Stimulated activated CD4-positive, alpha-beta T cell treated with anti-CD3 and anti-CD28 coated beads, Interleukin-12 subunit alpha, Interleukin-12 subunit beta, amount 100 ng/mL, for 24 hours (primary cell): ENCODE measurements at regions not wholly inside any gene's neighbourhood (a gene's known extent, or its start where the extent isn't known, plus 50 kb on each side); places are given as distances from the start of the nearest gene placed in this dataset.
"Not testable (repeated sequence)": the region's sequence is repeated elsewhere in the genome, so short reads cannot be mapped to it uniquely, and the experiment has no call there.

Source experiments
- DNase-seq, 2 experiments: peaks; one replicate each; pipeline ENCODE4 v3.0.0-alpha.2; 2020; ENCODE audit warnings: low read depth in 2 of 2

DNA sequence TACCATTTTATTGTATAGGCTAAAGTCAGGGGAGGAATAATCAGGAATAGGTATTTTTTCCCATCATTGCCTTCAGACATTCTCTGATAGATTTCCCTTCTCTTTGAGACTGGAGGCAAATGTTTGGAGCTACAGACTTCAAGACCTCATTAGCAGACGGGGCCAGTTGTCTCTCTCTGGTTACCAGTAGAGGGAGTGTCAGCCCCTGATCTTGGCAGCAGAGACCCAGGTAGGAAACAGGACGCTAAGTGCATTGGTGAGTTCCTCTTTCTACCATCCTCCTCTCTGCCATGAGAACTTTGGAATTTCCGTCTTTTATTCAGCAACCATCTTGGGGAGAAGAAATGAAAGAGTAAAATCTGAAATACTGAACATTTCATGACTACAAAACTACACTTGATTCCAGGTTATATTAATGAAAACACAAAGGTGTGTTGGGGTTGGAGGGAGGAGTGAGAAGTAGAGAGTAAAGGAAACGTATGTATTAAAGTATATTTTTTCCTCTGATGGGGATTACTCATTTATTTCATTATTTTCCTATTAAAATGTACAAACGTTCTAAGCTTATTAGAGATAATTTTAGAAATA lies 186.2 kb upstream of the GCFC2 start:
- no peak for DNase-seq

DNA sequence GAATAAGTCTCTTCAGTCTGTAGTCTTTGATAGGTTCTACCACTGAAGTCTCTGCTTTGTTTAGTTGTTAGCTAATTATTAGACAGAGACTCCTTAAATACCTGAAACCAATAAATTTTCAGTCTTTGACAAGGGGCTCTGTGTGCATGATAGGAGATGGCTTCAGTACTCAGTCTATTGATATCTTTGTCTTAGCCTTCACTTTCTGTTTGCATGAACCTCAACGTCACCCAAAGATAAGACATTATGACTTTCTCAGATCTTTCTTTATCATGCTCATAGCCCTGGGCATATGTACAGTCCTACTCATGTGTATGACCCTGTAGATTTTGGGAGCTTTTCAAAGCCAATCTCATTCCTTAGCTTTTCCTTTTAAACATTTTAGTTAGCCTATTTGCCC lies 183.5 kb upstream of the GCFC2 start:
- DNase-seq = no peak

DNA sequence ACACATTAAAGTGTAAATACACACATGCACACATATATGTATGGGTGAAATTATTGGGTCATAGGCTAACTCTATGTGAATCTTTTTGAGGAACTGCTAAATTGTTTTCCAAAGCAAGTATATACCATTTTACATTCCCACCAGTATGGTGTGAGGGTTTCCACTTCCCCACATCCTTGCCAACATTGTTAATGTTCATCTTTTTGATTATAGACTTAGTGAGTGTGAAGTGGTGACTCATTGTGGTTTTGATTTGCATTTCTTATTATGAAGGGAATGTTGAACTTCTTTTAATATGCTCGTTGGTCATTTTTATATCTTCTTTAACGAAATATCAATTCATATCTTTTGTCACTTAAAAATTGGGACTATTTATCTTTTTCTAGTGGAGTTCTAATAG lies 181.8 kb upstream of the GCFC2 start:
- DNase-seq = no peak

DNA sequence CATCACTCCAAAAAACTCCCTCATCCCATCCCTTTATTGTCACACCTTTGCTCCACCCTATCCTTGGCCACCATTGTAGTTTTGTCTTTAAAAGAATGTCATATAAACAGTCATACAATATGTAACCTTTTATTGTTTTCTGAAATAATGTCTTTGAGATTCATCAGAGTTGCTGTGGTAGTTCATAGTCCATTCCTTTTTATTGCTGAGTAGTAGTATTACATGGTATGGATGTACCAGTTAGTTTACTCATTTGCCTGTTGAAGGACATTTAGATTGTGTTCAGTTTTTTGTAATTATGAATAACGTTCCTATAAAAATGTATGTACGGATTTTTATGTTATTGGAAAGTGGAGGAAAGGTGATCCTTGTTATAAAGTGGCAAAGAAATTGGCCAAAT lies 171.8 kb upstream of the GCFC2 start:
- no peak for DNase-seq

DNA sequence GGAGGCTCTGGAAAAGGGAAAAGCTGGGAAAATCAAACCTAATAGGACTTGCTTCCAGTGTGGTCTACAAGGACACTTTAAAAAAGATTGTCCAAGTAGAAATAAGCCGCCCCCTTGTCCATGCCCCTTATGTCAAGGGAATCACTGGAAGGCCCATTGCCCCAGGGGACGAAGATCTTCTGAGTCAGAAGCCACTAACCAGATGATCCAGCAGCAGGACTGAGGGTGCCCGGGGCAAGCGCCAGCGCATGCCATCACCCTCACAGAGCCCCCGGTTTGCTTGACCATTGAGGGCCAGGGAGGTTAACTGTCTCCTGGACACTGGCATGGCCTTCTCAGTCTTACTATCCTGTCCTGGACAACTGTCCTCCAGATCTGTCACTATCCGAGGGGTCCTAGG lies 164.9 kb upstream of the GCFC2 start:
- DNase-seq = not testable (repeated sequence)

DNA sequence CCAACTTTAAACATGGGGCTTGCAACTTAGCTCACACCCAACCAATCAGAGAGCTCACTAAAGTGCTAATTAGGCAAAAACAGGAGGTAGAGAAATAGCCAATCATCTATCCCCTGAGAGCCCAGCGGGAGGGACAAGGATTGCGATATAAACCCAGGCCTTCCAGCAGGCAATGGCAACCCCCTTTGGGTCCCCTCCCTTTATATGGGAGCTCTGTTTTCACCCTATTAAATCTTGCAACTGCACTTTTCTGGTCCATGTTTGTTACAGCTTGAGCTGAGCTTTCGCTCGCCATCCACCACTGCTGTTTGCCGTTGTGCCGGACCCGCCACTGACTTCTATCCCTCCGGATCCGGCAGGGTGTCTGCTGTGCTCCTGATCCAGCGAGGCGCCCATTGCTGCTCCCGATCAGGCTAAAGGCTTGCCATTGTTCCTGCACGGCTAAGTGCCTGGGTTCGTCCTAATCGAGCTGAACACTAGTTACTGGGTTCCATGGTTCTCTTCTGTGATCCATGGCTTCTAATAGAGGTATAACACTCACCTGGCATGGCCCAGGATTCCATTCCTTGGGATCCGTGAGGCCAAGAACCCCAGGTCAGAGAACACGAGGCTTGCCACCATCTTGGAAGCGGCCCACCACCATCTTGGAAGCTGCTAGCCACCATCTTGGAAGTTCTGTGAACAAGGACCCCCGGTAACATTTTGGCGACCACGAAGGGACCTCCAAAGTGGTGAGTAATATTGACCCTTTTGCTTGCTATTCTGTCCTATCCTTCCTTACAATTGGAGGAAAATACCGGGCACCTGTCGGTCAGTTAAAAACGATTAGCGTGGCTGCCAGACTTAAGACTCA lies 161.3 kb upstream of the GCFC2 start:
- not testable (repeated sequence) for DNase-seq

DNA sequence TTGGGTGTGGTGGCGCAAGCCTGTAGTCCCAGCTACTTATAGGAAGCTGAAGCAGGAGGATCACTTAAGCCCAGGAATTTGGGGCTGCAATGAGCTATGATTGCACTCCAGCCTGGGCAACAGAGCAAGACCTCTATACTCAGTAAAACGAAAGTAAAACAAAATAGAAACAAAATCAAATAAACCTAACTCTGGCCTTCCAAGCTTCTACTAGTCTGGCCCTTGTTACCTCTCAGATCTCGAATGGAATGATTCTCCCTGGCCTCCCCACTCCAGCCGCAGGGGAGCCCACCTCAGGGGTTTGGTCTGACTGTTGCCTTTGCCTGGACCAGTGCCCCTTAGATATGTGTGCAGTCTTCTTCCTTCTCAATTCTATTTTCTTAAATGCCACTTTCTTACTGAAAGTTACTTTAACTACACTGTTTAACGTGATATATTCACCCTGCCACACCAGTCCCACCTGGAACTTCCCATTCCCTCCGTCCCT lies 160.0 kb upstream of the GCFC2 start:
- no peak for DNase-seq

DNA sequence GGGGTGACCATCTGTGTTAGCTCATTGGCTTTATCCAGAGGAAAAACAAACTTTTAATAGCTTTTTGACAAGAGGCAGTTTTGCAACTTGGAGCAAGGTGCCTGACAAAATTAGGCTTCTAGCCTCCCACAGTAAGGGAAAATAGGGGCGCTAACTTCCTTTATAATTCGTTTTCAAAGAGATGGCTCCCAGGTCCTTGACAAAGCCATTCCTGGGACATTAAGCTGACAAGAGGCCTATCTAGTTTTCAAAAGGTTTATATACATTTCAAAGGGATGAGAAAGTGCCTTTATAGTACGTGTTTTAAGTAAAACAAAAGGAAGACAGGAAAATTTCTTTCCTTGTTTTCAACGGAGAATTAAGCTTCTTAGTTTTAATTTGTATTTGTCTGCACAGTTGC lies 159.4 kb upstream of the GCFC2 start:
- DNase-seq = no peak

DNA sequence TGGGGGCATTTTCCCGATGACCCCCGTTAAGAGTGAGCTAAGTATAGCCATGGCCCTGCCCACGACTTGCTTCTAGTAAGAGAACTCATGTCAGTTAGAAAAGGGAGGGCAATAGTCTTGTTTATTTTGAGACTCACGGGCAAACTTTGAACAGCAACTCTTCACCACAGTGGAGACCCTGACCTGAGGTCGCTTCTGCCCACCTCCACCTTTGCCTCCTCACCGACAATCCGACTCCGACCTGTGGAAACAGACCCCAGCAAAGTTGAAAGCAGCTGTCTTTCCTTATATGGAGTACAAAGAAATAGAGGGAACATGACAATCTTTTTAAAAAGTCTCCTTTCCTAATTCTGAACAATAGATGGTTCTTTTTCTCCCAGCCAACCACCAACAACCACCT lies 155.0 kb upstream of the GCFC2 start:
- no peak for DNase-seq

DNA sequence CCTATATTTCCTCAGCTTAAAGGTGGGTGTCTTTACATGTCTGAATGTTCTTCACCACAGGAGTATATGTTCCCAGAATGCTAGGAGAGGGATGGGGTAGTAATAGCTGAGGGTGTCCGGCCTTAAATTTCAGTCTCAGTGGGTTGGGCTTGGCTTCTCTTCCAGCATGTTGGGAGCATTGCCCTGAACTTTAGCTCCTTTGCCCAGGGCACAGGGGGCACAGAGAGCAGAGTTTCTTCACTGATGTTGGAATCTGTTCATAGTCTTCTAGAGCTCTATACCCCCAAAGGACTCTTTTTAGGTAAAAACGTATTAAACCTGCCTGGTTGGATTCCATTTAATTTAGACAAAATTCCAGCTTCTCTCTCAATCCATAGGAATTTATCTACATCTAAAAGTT lies 154.4 kb upstream of the GCFC2 start:
- no peak for DNase-seq

DNA sequence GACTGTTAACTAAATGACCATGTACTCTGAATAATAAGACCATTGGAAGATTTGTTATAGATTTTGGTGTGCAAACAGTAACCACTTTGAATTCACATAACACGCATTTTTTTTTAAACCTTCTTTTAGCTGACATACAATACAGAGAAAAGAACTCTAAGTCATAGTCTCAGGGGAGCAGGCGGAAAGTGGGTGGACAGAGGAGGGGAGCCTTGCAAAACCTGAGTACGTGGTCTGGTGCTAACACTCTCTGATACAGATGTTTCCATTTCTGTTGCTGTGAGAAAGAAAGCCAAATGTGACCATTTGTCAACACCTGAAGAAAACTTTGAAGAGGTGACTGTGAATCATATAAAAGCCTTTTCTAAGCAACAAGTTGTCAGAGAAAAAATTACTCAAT lies 151.8 kb upstream of the GCFC2 start:
- DNase-seq = no peak

DNA sequence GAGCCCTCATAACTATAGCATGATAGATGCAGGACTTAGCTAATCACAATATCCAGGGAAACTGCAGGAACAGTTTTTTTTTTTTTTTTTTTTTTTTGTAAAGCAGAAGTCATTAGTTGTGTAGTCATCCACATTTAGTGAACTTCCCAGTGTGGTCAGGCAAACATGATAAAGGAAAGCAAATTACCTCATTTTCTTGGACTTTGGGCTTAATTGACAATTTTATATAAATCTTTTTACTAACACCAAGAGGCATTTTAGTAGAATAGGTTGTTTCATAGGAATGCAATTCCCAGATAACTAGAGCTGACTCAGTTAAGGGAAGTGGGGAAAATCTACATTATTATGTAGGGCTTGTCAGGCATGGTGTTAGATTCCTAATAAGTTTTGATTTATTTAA lies 142.7 kb upstream of the GCFC2 start:
- DNase-seq = no peak

DNA sequence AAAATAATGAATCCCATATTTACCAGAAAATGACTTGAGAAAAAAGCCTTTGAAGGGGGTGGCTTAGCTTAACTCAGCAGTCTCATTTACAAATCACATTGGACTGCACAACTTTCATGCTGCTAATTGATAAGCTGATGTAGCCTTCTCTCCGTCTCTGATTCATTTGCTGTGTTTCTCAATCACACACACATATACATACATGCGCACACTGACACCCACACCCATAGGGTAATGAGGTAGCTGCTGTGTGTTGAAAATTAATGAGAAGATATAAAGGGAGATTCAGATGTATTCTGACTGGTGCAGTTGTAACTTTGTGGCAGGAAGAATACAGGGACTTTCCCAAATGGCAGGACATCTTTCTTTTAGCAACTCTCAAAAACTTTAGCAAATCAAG lies 141.9 kb upstream of the GCFC2 start:
- DNase-seq = no peak

DNA sequence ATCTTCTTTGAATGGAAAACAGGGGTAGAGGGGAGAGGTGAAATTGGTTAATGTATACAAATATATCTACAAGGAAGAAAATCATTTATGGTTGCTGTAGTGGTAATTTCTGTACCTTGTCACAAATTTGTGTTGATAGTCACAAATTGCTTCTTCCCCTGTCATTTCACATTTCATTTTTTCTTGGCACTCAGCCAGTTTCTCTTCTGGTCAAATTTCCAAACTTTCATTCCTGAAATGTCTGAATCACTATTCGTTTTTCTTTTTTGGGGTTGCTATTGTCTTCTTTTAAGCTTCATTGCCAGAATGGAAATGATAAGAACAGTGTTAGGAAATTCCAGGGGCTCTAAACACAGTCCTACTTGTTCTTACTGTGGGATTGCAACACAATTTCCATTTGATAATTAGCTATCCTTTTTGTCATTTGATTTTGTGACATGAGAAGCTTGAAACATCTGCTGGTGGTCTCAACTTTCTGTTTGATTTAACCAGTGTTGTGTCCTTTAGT lies 136.0 kb upstream of the GCFC2 start:
- DNase-seq = no peak

DNA sequence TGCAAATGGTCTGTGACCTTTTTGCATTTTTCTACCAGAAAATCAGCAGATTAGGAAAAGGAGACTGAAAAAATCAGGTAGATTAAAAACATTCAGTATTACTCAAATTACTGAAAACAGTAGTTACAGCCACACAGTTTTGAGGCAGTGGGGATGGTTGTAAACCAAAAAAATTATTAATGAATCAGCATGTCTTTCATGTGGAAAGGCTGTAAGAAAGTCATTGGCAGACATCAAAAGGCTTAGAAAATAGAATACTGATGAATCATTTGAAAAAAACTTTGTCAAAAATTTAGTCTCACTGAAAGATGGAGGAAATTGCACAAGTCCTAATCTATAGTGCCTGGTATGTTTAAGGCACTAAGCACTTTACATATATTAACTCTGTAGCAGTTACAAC lies 133.9 kb upstream of the GCFC2 start:
- DNase-seq = no peak

DNA sequence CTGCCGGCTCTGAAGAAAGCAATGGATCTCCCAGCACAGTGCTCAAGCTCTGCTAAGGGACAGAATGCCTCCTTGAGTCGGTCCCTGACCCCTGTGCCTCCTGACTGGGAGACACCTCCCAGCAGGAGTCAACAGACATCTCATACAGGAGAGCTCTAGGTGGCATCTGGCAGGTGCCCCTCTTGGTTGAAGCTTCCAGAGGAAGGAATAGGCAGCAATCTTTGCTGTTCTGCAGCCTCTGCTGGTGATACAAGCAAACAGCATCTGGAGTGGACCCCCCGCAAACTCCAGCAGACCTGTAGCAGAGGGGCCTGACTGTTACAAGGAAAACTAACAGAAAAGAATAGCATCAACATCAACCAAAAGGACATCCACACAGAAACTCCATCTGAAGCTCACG lies 123.9 kb upstream of the GCFC2 start:
- DNase-seq = not testable (repeated sequence)

DNA sequence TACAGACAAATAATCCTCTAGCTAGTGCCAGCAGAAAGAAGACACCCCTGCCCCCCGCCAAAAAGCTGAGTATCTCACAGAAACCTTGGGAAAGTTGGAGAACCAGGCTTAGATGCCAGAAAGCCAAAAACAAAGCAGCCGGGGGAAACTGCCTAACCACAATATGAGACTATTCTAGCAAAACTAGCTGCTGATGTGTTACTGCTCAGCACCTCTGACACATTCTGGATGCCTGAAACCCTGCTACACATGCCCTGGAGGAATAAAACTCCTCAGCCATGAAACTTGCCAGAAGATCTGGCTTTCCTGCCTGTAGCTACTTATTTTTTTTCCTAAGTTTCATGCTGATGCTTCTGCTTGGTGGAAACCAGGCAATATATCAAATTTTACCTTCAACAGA lies 122.7 kb upstream of the GCFC2 start:
- no peak for DNase-seq

DNA sequence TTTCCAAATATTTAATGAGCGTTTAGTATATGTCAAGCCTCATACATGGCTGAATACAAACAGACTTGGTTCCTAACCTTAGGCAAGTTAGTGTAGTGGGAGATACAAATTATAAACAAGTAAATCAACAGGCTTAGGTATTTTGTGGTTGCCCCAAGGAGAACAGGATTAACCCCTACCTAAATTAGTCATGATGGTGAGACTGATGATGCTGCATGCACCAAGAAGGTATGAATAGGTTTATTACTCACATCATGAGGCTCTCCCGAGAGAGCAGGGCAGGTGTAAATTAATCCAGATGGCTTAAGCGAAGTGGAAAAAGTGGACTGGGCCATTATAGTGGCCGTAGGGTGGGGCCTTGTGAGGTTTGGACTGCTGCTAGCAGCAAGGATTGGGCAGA lies 118.1 kb upstream of the GCFC2 start:
- no peak for DNase-seq

DNA sequence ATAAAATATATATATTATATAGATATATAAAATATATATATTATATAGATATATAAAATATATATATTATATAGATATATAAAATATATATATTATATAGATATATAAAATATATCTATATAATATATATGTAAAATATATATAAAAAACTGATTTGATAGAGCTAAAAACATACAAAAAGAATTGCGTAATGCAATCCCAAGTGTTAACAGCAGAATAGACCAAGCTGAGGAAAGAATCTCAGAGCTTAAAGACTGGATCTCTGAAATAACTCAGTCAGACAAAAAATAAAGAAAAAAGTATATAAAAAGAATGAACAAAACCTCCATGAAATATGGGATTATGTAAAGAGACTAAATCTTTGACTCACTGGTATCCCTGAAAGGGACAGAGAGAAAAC lies 112.8 kb upstream of the GCFC2 start:
- DNase-seq = not testable (repeated sequence)

DNA sequence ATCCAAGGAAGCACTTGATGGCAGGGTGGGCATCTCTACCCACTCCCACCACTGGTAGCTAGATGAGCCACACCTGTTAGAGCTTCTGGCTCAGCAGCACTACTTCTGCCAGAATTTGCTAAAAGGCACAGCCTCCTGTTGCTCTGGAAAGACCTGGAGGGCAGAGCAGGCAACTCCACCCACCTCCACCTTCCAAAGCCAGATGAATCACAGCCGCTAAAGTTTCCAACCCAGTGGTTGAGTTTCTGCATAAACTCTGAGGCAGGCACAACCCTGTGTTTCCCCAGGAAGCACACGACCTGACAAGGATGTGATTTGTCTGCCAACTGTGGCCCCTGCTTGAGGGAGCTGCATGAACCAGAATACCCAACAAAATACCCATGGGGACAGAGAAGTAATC lies 111.6 kb upstream of the GCFC2 start:
- no peak for DNase-seq

DNA sequence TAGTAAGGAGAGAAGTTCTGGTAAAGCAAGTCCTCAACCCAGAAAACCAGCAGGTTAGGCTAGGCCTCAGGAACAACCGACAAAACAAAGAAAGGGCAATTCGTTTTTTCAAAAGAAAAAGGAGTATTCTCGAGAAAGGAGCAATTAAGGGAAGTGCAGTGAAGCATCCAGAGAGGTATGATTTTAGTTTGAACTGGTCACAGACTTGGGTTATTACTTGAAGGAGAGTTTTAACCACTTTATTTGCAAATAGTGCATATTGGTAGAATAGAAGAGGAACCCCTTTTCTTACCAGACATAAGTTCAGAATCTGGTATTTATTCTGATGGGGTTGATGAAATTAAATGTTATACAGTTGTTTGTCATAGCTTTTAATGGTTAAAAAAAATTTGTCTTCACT lies 110.0 kb upstream of the GCFC2 start:
- no peak for DNase-seq

DNA sequence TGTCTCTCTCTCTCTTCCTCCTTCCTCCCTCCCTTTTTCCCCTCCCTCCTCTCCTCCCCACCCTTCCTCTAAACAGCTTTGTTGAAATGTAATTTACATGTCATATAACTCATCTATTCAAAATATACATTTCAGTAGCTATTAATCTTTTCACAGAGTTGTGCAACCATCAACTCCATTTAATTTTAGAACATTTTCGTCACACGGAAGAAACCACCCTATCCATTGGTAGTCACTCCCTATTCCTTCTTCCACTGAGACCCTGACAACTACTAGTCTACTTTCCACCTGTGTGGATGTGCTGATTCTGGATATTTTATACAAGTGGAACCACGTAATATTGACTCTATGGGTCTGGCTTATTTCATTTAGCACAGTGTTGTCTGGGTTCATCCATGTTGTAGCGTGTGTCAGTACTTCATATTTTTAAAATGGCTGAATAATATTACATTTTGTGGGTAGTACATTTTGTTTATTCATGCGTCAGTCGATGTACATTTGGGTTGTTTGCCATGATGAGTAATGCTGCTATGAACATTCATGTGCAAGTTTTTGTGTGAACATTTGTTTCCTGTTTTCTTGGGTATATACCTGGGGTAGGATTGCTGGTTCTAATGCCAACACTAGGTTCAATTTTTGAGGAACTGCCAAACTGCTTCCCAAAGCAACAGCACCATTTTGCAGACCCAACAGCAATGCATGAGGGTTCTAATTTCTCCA lies 100.1 kb upstream of the GCFC2 start:
- no peak for DNase-seq
